GM21528 (cell line): ENCODE measurements at regions not wholly inside any gene's neighbourhood (a gene's known extent, or its start where the extent isn't known, plus 50 kb on each side); places are given as distances from the start of the nearest gene placed in this dataset.

Source experiments
- ATAC-seq: cut with Tn5 transposase; IDR thresholded peaks from one replicate; pipeline ENCODE4 v1.9.1; 2021; ENCODE audit warnings: mild to moderate bottlenecking, moderate library complexity; ENCODE audit not compliant: unreplicated experiment, low FRiP score

GRCh38 chr15:70222606-70223005 lies 124.9 kb upstream of the TLE3 start:
- ATAC-seq = no peak

GRCh38 chr15:70220490-70221096 lies 122.9 kb upstream of the TLE3 start:
- ATAC-seq = no peak

- ATAC-seq = no peak
Measured at GRCh38 chr15:70219966-70220365, 122.2 kb upstream of the TLE3 start.

GRCh38 chr15:70219256-70219895 lies 121.7 kb upstream of the TLE3 start:
- no peak for ATAC-seq

- no peak for ATAC-seq
Measured at GRCh38 chr15:70217226-70218160, 119.8 kb upstream of the TLE3 start.

- ATAC-seq = no peak
Measured at GRCh38 chr15:70215951-70216350, 118.2 kb upstream of the TLE3 start.

- ATAC-seq = no peak
Measured at GRCh38 chr15:70214941-70215635, 117.4 kb upstream of the TLE3 start.

- ATAC-seq = no peak
Measured at GRCh38 chr15:70214276-70214675, 116.6 kb upstream of the TLE3 start.

GRCh38 chr15:70213794-70214193 lies 116.1 kb upstream of the TLE3 start:
- ATAC-seq = no peak

GRCh38 chr15:70212963-70213315 lies 115.2 kb upstream of the TLE3 start:
- no peak for ATAC-seq

- ATAC-seq = no peak
Measured at GRCh38 chr15:70212286-70212962, 114.7 kb upstream of the TLE3 start.

- no peak for ATAC-seq
Measured at GRCh38 chr15:70210528-70210927, 112.8 kb upstream of the TLE3 start.

- no peak for ATAC-seq
Measured at GRCh38 chr15:70210076-70210475, 112.4 kb upstream of the TLE3 start.

- no peak for ATAC-seq
Measured at GRCh38 chr15:70209499-70209898, 111.8 kb upstream of the TLE3 start.

- ATAC-seq = no peak
Measured at GRCh38 chr15:70208332-70208731, 110.6 kb upstream of the TLE3 start.

- no peak for ATAC-seq
Measured at GRCh38 chr15:70206668-70207067, 109.0 kb upstream of the TLE3 start.

- ATAC-seq = no peak
Measured at GRCh38 chr15:70204652-70205051, 106.9 kb upstream of the TLE3 start.

GRCh38 chr15:70203981-70204560 lies 106.4 kb upstream of the TLE3 start:
- no peak for ATAC-seq

- ATAC-seq = no peak
Measured at GRCh38 chr15:70202756-70203155, 105.0 kb upstream of the TLE3 start.

GRCh38 chr15:70201425-70201775 lies 103.7 kb upstream of the TLE3 start:
- ATAC-seq = no peak
